Right cardiac atrium (tissue), 5 donors: ENCODE measurements at regions not wholly inside any gene's neighbourhood (a gene's known extent, or its start where the extent isn't known, plus 50 kb on each side); places are given as distances from the start of the nearest gene placed in this dataset.
"Not testable (repeated sequence)": the region's sequence is repeated elsewhere in the genome, so short reads cannot be mapped to it uniquely, and the experiment has no call there.

ENCODE experiments used
- ATAC-seq, 2 donors: fragments of 200-7000 bp; cut with Tn5 transposase; one replicate each; pipeline versions ENCODE4 v1.8.0 to v1.9.1; 2020; ENCODE audit warnings: moderate library complexity in 2 of 2, mild to moderate bottlenecking in 1 of 2
- DNase-seq, 3 donors: peaks; one replicate each; pipeline ENCODE4 v3.0.0-alpha.2; 2020
- H3K27ac ChIP-seq: one replicate; pipeline ENCODE4 v1.5.1; 2013; ENCODE audit warnings: mild to moderate bottlenecking, low read length, control low read depth, moderate library complexity
- H3K27me3 ChIP-seq: one replicate; pipeline ENCODE4 v1.6.1; 2013; ENCODE audit not compliant: control insufficient read depth, insufficient read depth
- H3K4me1 ChIP-seq: one replicate; pipeline ENCODE4 v1.6.1; 2013; ENCODE audit warnings: low read length; ENCODE audit not compliant: control insufficient read depth, insufficient read depth
- H3K4me3 ChIP-seq: one replicate; pipeline ENCODE4 v1.5.1; 2013; ENCODE audit warnings: low read length, control low read depth
- H3K9me3 ChIP-seq: one replicate; pipeline ENCODE4 v1.6.1; 2013; ENCODE audit warnings: low read length; ENCODE audit not compliant: control insufficient read depth
- WGBS: extraction: QIAGEN DNeasy Blood & Tissue Kit; methylation state at CpG from one replicate; pipeline ENCODE4 v1.1.7; 2013; 5-methylcytosine and 5-hydroxymethylcytosine counted together
- intact Hi-C, 4 donors: fragments of 100-400 bp; cut with DNase I; formaldehyde crosslinking; loops; one replicate each; pipeline versions ENCODE4 v1.11.0 to v1.14.0; 2022 to 2023
- donor health status: healthy with polysubstance abuse.
- donor health status: DM: no; HTN: yes; CAD: no.
- donor health status: DM: no; HTN: no; CAD: no.
- donor health status: DM: no; HTN: yes; CAD: no; lungs with severe emphysema.
- donor health status: DM: yes; HTN: yes; CAD: no.

DNA sequence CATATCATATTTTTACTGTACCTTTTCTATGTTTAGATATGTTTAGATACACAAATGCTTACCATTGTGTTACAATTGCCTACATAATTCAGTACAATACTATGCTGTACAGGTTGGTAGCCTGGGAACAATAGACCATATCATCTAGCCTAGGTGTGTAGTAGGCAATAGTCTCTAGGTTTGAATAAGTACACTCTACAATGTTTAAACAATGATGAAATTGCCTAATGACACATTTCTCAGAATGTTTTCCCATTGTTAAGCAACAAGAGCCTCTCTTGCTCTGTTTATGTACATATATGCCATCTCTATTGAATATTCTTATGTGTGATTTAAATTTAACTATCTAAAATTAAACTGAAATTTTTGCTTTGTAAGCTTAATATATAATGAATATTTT lies 209.6 kb upstream of the ST8SIA4 start:
- no peak for ATAC-seq
- Histone ChIP-seq H3K27me3 (no peaks in the 10 kb centered on the region), H3K9me3 (no peaks in the 10 kb centered on the region), H3K27ac (no peak overlapping the region), H3K4me1 (no peaks in the 10 kb centered on the region), H3K4me3 (no peak overlapping the region)
- DNase-seq: no peak
- intact Hi-C loops: no loop called here

DNA sequence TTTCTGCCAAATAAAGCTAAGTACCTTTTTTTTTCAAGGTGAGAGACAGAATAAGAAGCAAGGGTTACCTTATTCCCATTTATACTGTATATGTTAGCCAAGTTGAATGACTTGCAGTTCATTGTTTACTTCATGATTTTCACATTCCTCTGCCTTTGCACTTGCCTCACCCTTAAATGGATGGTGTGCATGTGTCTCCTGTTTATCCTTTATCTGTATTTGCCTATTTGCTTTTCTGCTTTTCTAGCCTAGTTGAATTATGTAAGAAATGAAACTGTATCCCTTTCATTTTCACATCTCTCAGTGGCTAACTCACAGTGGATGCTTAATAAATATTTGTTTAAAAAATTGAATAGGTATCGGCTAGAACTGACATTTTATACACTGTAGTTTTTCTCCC lies 200.8 kb upstream of the ST8SIA4 start:
- Histone ChIP-seq H3K4me1 (no peaks in the 10 kb centered on the region), H3K9me3 (no peaks in the 10 kb centered on the region), H3K27ac (no peak overlapping the region), H3K27me3 (no peaks in the 10 kb centered on the region), H3K4me3 (no peak overlapping the region)
- 95% methylated on average over 1 of the region's 1 CpG for WGBS
- no peak for ATAC-seq
- intact Hi-C loops: no loop called here
- no peak for DNase-seq

DNA sequence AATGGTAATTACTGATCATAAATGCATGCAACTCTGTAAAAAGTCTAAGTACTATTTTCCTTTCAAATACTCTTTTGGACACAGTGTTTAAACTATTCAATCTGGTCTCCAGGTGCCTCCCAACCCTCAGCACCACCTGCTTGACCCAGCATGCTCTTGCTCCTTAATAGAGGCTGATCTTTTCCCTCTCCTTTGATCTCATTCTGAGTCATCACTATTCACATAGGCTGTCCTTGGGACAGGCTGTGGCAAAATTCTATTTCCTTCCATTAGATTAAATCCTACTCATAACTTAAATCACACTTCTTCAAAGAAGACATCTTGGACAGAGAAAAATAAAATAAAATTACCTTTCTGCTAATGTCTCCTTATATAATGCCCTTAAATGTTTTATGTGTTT lies 199.4 kb upstream of the ST8SIA4 start:
- H3K27ac ChIP-seq: no peak overlapping the region
- no peak for ATAC-seq
- no peaks in the 10 kb centered on the region for H3K27me3 ChIP-seq
- no peak overlapping the region for H3K4me3 ChIP-seq
- H3K9me3 ChIP-seq: no peaks in the 10 kb centered on the region
- DNase-seq: no peak
- intact Hi-C loops: no loop called here
- no peaks in the 10 kb centered on the region for H3K4me1 ChIP-seq

DNA sequence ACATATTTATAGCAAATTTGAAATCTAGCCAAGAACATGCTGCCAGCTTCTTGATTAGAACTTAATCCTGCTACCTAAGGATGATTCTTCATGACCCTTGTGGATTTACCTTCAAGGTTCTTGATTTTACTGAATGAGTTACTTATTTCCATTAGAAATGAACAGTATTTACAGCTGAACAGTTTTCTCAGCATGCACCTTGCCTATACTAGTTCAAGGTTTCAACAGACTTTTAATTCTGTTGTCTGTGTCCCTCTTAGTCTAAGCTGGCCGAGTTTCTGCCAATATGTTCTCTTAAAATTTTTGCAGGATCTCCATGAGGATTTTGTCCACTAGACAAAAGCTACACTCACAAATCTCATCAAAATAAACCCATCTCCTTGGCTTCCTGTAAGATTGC lies 188.8 kb upstream of the ST8SIA4 start:
- WGBS: 77% methylated on average over 1 of the region's 1 CpG
- DNase-seq: no peak
- ATAC-seq: no peak
- no peak overlapping the region for H3K27ac ChIP-seq
- intact Hi-C loops: no loop called here
- H3K9me3 ChIP-seq: no peaks in the 10 kb centered on the region
- no peak overlapping the region for H3K4me3 ChIP-seq
- no peaks in the 10 kb centered on the region for H3K4me1 ChIP-seq
- no peaks in the 10 kb centered on the region for H3K27me3 ChIP-seq

DNA sequence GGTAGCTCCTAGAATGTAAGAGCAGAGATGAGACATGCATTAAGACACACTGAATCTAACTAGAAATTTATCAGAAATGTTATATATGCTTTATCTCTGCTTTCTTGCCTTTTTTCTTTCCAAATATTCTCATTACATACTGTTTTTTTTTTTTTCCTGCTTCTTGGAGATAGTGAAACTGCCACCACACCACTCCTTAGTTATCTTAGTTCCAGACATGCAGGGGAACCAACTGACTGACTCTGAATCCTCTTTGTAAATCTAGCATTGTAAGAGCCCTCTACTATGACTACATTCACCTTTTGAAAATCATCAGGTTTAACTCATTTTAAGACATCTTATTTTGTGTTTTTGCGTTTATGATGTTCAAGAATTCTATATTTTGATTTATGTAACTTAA lies 181.3 kb upstream of the ST8SIA4 start:
- 83% methylated on average over 1 of the region's 1 CpG for WGBS
- Histone ChIP-seq H3K9me3 (no peaks in the 10 kb centered on the region), H3K4me3 (no peak overlapping the region), H3K27me3 (no peaks in the 10 kb centered on the region), H3K4me1 (no peaks in the 10 kb centered on the region), H3K27ac (no peak overlapping the region)
- intact Hi-C loops: no loop called here
- ATAC-seq (no peak), DNase-seq (no peak)

DNA sequence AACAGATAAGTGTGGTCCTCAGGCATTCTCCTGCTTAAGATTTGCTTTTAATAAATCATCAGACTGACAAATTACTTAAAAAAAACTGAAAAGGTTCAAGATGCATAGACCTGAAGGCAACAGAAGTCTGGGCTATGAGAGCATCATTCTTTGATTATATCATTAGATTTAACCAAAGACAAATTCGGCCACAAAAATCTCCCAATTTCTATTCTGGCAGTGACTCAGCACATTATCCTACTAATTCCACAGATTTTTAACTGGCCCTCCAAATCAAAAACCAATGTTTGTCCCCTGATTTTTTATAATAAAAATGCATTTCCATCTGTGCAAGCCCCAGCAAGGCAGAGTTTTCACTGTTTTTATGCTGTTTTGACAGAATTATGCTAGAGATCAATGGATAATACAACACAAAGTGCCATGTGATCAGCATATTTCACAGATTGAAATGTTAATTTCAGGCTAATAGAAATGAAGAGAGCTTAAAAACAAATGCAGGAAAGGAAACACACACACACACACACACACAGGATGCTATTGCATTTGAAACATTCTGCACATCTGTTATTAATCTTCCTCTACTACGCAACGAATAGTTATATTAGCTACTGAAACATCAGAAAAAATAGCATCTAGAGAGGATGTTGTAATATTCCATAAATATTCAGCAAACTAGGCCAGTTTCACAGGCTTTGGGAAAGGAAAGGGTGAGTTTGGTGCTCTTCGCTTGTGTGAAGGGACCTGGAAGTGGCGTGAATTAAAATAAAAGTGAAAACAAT lies 177.6 kb upstream of the ST8SIA4 start:
- Histone ChIP-seq H3K9me3 (no peaks in the 10 kb centered on the region), H3K4me1 (no peaks in the 10 kb centered on the region), H3K27ac (no peak overlapping the region), H3K4me3 (no peak overlapping the region), H3K27me3 (no peaks in the 10 kb centered on the region)
- ATAC-seq: no peak
- 48% methylated on average over 5 of the region's 5 CpGs for WGBS
- intact Hi-C loops: no loop called here
- DNase-seq: no peak

DNA sequence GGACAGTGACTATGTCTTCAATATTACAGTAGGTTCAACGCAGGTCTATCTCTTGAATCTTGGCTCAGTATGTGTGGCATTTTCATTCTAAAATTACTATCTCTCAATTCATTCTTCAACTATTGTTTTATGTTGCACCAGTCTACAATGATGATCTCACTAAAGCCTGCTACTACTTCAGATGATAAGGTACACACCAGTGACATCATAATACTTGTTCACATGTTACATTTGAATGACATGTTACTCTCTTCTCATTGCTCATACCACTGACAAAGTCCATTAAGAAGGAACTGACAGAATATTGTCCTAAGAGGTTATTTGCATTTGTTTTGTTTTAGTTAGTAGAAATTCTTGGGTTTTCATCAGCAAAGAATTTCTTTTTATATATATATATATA lies 165.2 kb upstream of the ST8SIA4 start:
- Histone ChIP-seq H3K27ac (no peak overlapping the region), H3K27me3 (no peaks in the 10 kb centered on the region), H3K4me1 (no peaks in the 10 kb centered on the region), H3K9me3 (no peaks in the 10 kb centered on the region), H3K4me3 (no peak overlapping the region)
- ATAC-seq: no peak
- intact Hi-C loops: no loop called here
- no peak for DNase-seq
- WGBS: 76% methylated on average over 1 of the region's 1 CpG

DNA sequence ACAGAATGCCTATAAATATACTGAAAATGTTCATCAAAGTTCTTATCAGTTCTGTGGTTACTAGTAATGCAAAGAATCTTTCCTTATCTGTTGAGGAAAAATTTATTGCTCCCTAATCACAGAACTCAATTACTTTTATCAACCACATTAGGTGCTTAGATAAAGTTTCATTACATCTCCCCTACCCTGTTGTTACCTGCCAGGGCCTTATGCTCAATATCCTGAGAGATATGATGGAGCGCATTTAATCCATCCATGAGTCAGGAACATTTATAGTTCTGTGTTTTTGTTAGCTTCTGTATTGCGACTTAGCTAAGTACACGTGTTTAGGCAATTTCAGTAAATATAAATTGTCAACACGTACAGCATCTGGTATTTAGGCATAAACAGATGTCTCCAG lies 164.3 kb upstream of the ST8SIA4 start:
- intact Hi-C loops: no loop called here
- H3K27ac ChIP-seq: no peak overlapping the region
- H3K4me3 ChIP-seq: no peak overlapping the region
- H3K9me3 ChIP-seq: no peaks in the 10 kb centered on the region
- H3K27me3 ChIP-seq: no peaks in the 10 kb centered on the region
- ATAC-seq (no peak), DNase-seq (no peak)
- H3K4me1 ChIP-seq: no peaks in the 10 kb centered on the region
- WGBS: 62% methylated on average over 4 of the region's 4 CpGs

DNA sequence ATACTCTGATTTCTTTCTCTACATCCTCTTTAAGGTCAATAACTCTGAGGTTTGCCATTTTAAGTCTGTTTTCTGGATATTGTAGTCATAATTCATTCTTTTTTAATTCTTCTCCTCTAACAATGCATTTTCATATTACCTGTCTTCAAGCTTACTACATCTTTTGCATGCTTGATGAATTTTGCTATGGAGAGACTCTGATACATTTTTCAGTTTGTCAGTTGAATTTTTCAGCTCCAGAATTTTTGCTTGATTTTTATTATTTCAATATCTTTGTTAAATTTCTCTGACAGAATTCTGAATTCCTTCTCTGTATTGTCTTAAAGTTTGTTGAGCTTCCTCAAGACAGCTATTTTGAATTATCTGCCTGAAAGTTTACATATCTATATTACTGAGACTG lies 159.8 kb upstream of the ST8SIA4 start:
- intact Hi-C loops: no loop called here
- H3K27me3 ChIP-seq: no peaks in the 10 kb centered on the region
- no peak overlapping the region for H3K27ac ChIP-seq
- DNase-seq (no peak), ATAC-seq (no peak)
- no peaks in the 10 kb centered on the region for H3K4me1 ChIP-seq
- no peak overlapping the region for H3K4me3 ChIP-seq
- no peaks in the 10 kb centered on the region for H3K9me3 ChIP-seq

DNA sequence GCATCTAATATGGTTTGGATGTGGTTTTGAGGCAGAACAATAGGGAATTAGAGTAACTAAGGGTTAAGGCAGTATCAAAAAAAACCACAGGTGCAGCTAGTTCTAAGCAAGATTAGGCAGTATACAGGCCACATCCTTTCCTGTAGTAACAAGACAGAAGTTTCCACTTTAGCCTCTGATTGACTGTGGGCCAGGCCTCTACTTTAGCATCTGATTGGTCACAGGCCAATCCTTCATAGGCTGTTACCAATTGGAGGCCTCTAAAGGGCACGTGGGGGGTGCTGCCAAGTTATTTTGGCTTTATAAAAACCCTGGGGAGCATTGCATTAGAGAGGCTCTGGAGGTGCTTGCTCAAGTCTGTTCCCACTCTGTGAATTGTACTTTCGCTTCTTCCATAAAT lies 144.1 kb upstream of the ST8SIA4 start:
- Histone ChIP-seq H3K27me3 (no peaks in the 10 kb centered on the region), H3K4me1 (no peaks in the 10 kb centered on the region), H3K9me3 (no peaks in the 10 kb centered on the region), H3K27ac (no peak overlapping the region), H3K4me3 (no peak overlapping the region)
- no peak for DNase-seq
- 61% methylated on average over 2 of the region's 2 CpGs for WGBS
- no peak for ATAC-seq
- intact Hi-C loops: no loop called here

DNA sequence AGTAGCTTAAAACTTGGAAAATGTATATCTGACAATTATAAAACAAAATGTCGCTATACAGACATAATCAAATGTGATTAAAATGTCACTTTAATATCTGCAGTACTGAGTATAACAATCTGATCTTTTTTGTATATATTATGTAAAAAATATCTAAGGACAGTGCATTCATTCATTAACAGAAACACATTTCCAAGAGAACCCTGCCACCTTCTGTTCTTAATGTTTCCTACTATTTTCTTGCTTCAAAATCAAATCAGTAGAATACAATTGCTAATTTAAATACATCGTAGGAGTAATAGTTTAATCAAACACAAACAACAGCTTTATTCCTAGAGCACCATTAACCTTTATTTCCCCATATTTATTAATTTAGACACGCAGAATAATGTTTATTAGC lies 142.6 kb upstream of the ST8SIA4 start:
- Histone ChIP-seq H3K4me3 (no peak overlapping the region), H3K27ac (no peak overlapping the region), H3K4me1 (no peaks in the 10 kb centered on the region), H3K27me3 (no peaks in the 10 kb centered on the region), H3K9me3 (no peaks in the 10 kb centered on the region)
- no peak for ATAC-seq
- no peak for DNase-seq
- intact Hi-C loops: no loop called here
- 66% methylated on average over 3 of the region's 3 CpGs for WGBS

DNA sequence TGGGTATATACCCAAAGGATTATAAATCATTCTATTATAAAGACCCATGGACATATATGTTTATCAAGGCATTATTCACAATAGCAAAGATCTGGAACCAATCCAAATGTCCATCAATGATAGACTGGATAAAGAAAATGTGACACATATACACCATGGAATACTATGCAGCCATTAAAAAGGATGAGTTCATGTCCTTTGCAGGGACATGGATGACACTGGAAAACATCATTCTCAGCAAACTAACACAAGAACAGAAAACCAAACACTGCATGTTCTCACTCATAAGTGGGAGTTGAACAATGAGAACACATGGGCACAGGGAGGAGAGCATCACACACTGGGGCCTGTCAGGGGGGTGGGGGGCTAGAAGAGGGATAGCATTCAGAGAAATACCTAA lies 136.9 kb upstream of the ST8SIA4 start:
- H3K27ac ChIP-seq, H3K27me3 ChIP-seq, H3K9me3 ChIP-seq, ATAC-seq, DNase-seq, H3K4me1 ChIP-seq, H3K4me3 ChIP-seq, intact Hi-C loops: not testable (repeated sequence)
